Endothelial cell of umbilical vein (primary cell): ENCODE measurements at regions not wholly inside any gene's neighbourhood (a gene's known extent, or its start where the extent isn't known, plus 50 kb on each side); places are given as distances from the start of the nearest gene placed in this dataset.

ENCODE experiments used
- BruUV-seq: library from RNA; stranded (reverse); fragments of 400-500 nt; replicated peaks from 2 replicates; lab custom pipeline; 2021; lab: Mats Ljungman, UMichigan
- CTCF ChIA-PET: fragments of 300-600, 350-600 bp; sonication (Branson Sonifier 250); formaldehyde crosslinking; loops from one replicate; lab custom pipeline; 2021; ENCODE audit warnings: antibody characterized with exemption, inconsistent platforms; lab: Charles Lee
- POLR2A ChIA-PET: fragments of 300-600, 350-600 bp; sonication (Branson Sonifier 250); formaldehyde crosslinking; loops from one replicate; lab custom pipeline; 2021; ENCODE audit warnings: antibody characterized with exemption, inconsistent platforms; lab: Charles Lee
- DNase-seq: peaks from one replicate; pipeline ENCODE4 v3.0.0-alpha.2; 2011; ENCODE audit warnings: low read depth, low spot score
- FAIRE-seq: peaks from 2 replicates; lab custom pipeline; 2011; peaks lifted over from hg19 to GRCh38; lab: Jason Lieb, UNC
- H2AFZ ChIP-seq: 2 replicates; pipeline ENCODE4 v1.6.0; 2012; ENCODE audit warnings: low read depth, low read length, control low read depth, inconsistent platforms
- H3K27ac ChIP-seq: 2 replicates; pipeline ENCODE4 v1.5.1; 2011; ENCODE audit warnings: low read depth, mild to moderate bottlenecking, control low read depth, low read length, moderate library complexity; ENCODE audit not compliant: insufficient read depth
- H3K27me3 ChIP-seq, 2 experiments: 2 replicates each; pipeline versions ENCODE4 v1.6.0 to v1.6.1; 2011; ENCODE audit warnings: low read length in 2 of 2, mixed read lengths in 1 of 2; ENCODE audit not compliant: control insufficient read depth in 2 of 2, insufficient read depth in 2 of 2
- H3K36me3 ChIP-seq, 2 experiments: 2 replicates in 1 of 2; 3 replicates in 1 of 2; pipeline ENCODE4 v1.5.1; 2011; ENCODE audit warnings: low read length in 2 of 2, mild to moderate bottlenecking in 1 of 2, moderate library complexity in 1 of 2; ENCODE audit not compliant: control insufficient read depth in 2 of 2, insufficient read depth in 2 of 2; ENCODE audit errors: extremely low read depth in 1 of 2
- H3K4me1 ChIP-seq: 3 replicates; pipeline ENCODE4 v1.5.1; 2011; ENCODE audit warnings: mild to moderate bottlenecking, low read length; ENCODE audit not compliant: control insufficient read depth, insufficient read depth; ENCODE audit errors: extremely low read depth
- H3K4me2 ChIP-seq: 2 replicates; pipeline ENCODE4 v1.6.1; 2011; ENCODE audit warnings: low read length, control low read depth, mixed read lengths; ENCODE audit not compliant: insufficient read depth
- H3K4me3 ChIP-seq, 3 experiments: fragments of 200-600 bp in 1 of 3; sonication (generic), shearing (Covaris generic) in 1 of 3; replicated peaks in 1 of 3; 2 replicates each; pipeline ENCODE4 v1.5.1; 2011 to 2016; ENCODE audit warnings: control low read depth in 3 of 3, low read length in 3 of 3, mild to moderate bottlenecking in 2 of 3, inconsistent platforms in 1 of 3, low read depth in 1 of 3, moderate library complexity in 1 of 3; ENCODE audit not compliant: insufficient read depth in 1 of 3
- H3K79me2 ChIP-seq: 2 replicates; pipeline ENCODE4 v1.6.0; 2012; ENCODE audit warnings: low read length, inconsistent platforms; ENCODE audit not compliant: control insufficient read depth, insufficient read depth
- H3K9ac ChIP-seq: replicated peaks from 2 replicates; pipeline ENCODE3; 2011; ENCODE audit warnings: low read length, control low read depth; ENCODE audit not compliant: insufficient read depth; ENCODE audit errors: extremely low read depth
- H3K9me1 ChIP-seq: replicated peaks from 3 replicates; pipeline ENCODE4 v1.6.0; 2011; ENCODE audit warnings: mild to moderate bottlenecking, low read length; ENCODE audit not compliant: control insufficient read depth, insufficient read depth; ENCODE audit errors: extremely low read depth
- H3K9me3 ChIP-seq: replicated peaks from 2 replicates; pipeline ENCODE4 v1.5.1; 2012; ENCODE audit warnings: low read length, inconsistent platforms; ENCODE audit not compliant: control insufficient read depth, insufficient read depth
- H4K20me1 ChIP-seq: replicated peaks from 2 replicates; pipeline ENCODE3; 2011; ENCODE audit warnings: mild to moderate bottlenecking, low read length; ENCODE audit not compliant: control insufficient read depth, insufficient read depth; ENCODE audit errors: extremely low read depth
- EZH2 ChIP-seq: IDR thresholded peaks from 2 replicates; pipeline ENCODE4 v1.6.1; 2012; ENCODE audit warnings: borderline replicate concordance, low read depth, mild to moderate bottlenecking, moderate library complexity, low read length, inconsistent platforms; ENCODE audit not compliant: severe bottlenecking
- FOS ChIP-seq: IDR thresholded peaks from 2 replicates; pipeline ENCODE4 v1.6.1; 2011; ENCODE audit warnings: mild to moderate bottlenecking, low read length, moderate library complexity, borderline replicate concordance; ENCODE audit not compliant: insufficient read depth
- GATA2 ChIP-seq: IDR thresholded peaks from 2 replicates; pipeline ENCODE4 v1.7.0; 2011; ENCODE audit warnings: low read depth, mild to moderate bottlenecking, moderate library complexity, mixed read lengths, low read length; ENCODE audit not compliant: insufficient read length, insufficient read depth
- JUN ChIP-seq: IDR thresholded peaks from 2 replicates; pipeline ENCODE4 v1.6.1; 2011; ENCODE audit warnings: borderline replicate concordance, low read depth; ENCODE audit not compliant: insufficient read length, insufficient read depth
- MYC ChIP-seq: IDR thresholded peaks from one replicate; pipeline ENCODE4 v1.6.1; 2011; ENCODE audit warnings: mild to moderate bottlenecking, low read depth, low read length
- POLR2A ChIP-seq: IDR thresholded peaks from 2 replicates; pipeline ENCODE4 v1.6.1; 2012; ENCODE audit warnings: low read depth, mild to moderate bottlenecking, control low read depth, low read length
- POLR2AphosphoS5 ChIP-seq: IDR thresholded peaks from 2 replicates; pipeline ENCODE4 v1.6.1; 2012; ENCODE audit warnings: low read depth, mild to moderate bottlenecking, control low read depth, low read length, moderate library complexity; ENCODE audit not compliant: insufficient read depth
- dilution Hi-C: fragments of 300-500 bp; cut with MboI; formaldehyde crosslinking; loops from one replicate; pipeline ENCODE4 v1.15.0; 2019; ENCODE audit warnings: low sequenced_read_pairs; ENCODE audit not compliant: extremely low pct_ligation_motif_present
- intact Hi-C: fragments of 100-400 bp; cut with micrococcal nuclease; formaldehyde crosslinking; loops from one replicate; pipeline ENCODE4 v1.10.0; 2022
- TF ChIP-seq, protein P1 (sequence below): IDR thresholded peaks from 2 replicates; pipeline ENCODE4 v1.6.1; 2011; ENCODE audit not compliant: insufficient read depth, insufficient read length
- TF ChIP-seq, protein P2 (sequence below), 2 donors: IDR thresholded peaks; 1 replicate in 1 of 2; 2 replicates in 1 of 2; pipeline ENCODE4 v1.5.1; 2011; ENCODE audit warnings: low read length in 2 of 2, mild to moderate bottlenecking in 2 of 2, moderate library complexity in 2 of 2, control low read depth in 1 of 2, inconsistent platforms in 1 of 2, low read depth in 1 of 2; ENCODE audit not compliant: insufficient read depth in 1 of 2; ENCODE audit errors: extremely low read depth in 1 of 2

DNA sequence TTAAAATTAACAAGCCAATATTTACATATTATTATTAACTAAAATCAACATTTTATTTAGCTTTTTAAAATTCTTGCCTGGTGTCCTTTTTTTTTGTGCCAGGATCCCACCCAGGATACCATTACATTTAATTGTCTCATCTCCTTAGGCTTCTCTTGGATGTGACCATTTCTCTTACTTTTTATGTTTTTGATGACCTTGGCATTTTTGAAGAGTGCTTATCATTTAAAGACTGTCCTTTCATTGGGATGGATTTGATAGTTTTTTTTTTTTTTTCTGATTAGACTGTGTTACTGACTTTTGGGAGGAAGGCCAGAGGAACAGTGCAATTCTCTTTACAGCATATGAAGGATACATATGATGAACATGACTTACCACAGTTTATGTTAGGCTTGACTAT, 181.4 kb upstream of the SMIM30 start:
- intact Hi-C loops (no loop called here), dilution Hi-C loops (no loop called here)
- H3K4me2 ChIP-seq, result no peak overlapping the region
- no TSS peak for BruUV-seq
- FAIRE-seq (no peak), DNase-seq (no peak)
- H3K36me3 ChIP-seq, result no peaks in the 10 kb centered on the region
- H3K79me2 ChIP-seq, result no peaks in the 10 kb centered on the region
- H3K27ac ChIP-seq, result no peak overlapping the region
- TF ChIP-seq FOS, result no peak
- TF ChIP-seq POLR2AphosphoS5, result no peak
- TF ChIP-seq, protein P1, sequence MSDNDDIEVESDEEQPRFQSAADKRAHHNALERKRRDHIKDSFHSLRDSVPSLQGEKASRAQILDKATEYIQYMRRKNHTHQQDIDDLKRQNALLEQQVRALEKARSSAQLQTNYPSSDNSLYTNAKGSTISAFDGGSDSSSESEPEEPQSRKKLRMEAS, result no peak
- TF ChIP-seq MYC, result no peak
- no peaks in the 10 kb centered on the region for H3K27me3 ChIP-seq
- H3K4me3 ChIP-seq, result no peak overlapping the region
- no peaks in the 10 kb centered on the region for H3K9me1 ChIP-seq
- H3K9ac ChIP-seq, result no peak overlapping the region
- ChIA-PET CTCF (no interaction called here), POLR2A (no interaction called here)
- H2AFZ ChIP-seq, result no peak overlapping the region
- H3K4me1 ChIP-seq, result no peaks in the 10 kb centered on the region
- no peaks in the 10 kb centered on the region for H4K20me1 ChIP-seq
- H3K9me3 ChIP-seq, result no peaks in the 10 kb centered on the region

DNA sequence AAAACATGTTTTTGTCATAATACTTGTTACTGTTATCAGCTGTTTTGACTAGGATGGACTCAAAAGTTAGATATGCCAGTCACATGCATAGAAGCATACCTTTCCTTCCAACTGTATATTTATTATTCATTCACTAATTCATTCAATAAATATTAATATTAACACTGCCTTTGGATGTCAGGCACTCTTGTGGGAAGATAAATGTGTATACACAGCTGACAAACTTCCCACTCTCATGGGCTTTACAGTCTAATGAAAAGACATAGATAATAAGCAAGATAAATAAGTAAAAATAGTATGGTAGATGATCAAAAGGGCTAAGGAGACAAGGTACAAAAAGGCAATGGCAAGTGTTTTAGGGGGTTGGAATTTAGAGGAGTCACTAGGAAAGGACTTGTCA, 180.1 kb upstream of the SMIM30 start:
- no peak for TF ChIP-seq JUN
- no peak for TF ChIP-seq POLR2A
- TF ChIP-seq POLR2AphosphoS5, result no peak
- TF ChIP-seq, protein P1, result no peak
- no peak for TF ChIP-seq EZH2
- TF ChIP-seq FOS, result no peak
- no peak for TF ChIP-seq GATA2
- TF ChIP-seq, protein P2, sequence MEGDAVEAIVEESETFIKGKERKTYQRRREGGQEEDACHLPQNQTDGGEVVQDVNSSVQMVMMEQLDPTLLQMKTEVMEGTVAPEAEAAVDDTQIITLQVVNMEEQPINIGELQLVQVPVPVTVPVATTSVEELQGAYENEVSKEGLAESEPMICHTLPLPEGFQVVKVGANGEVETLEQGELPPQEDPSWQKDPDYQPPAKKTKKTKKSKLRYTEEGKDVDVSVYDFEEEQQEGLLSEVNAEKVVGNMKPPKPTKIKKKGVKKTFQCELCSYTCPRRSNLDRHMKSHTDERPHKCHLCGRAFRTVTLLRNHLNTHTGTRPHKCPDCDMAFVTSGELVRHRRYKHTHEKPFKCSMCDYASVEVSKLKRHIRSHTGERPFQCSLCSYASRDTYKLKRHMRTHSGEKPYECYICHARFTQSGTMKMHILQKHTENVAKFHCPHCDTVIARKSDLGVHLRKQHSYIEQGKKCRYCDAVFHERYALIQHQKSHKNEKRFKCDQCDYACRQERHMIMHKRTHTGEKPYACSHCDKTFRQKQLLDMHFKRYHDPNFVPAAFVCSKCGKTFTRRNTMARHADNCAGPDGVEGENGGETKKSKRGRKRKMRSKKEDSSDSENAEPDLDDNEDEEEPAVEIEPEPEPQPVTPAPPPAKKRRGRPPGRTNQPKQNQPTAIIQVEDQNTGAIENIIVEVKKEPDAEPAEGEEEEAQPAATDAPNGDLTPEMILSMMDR (IDR thresholded peaks at IDR 0.05; ENCODE audit: extremely low read depth in 1 of 2, insufficient read depth in 1 of 2, low read depth in 1 of 2, low read length in 2 of 2), result no peak
- no peak for TF ChIP-seq MYC
- BruUV-seq, result no TSS peak
- CTCF ChIA-PET, result no interaction called here
- H3K9me1 ChIP-seq, result no peaks in the 10 kb centered on the region
- H3K27ac ChIP-seq, result no peak overlapping the region
- POLR2A ChIA-PET, result no interaction called here
- dilution Hi-C loops (no loop called here), intact Hi-C loops (no loop called here)
- no peak overlapping the region for H3K9ac ChIP-seq
- H3K27me3 ChIP-seq, result no peaks in the 10 kb centered on the region
- H2AFZ ChIP-seq, result no peak overlapping the region
- H3K9me3 ChIP-seq, result no peaks in the 10 kb centered on the region
- H3K4me2 ChIP-seq, result no peak overlapping the region
- no peak overlapping the region for H3K4me3 ChIP-seq
- DNase-seq, result no peak
- H3K36me3 ChIP-seq, result no peaks in the 10 kb centered on the region
- FAIRE-seq, result no peak
- H4K20me1 ChIP-seq, result no peaks in the 10 kb centered on the region
- H3K79me2 ChIP-seq, result no peaks in the 10 kb centered on the region
- H3K4me1 ChIP-seq, result no peaks in the 10 kb centered on the region
